DND-41 (cell line): ENCODE measurements at regions not wholly inside any gene's neighbourhood (a gene's known extent, or its start where the extent isn't known, plus 50 kb on each side); places are given as distances from the start of the nearest gene placed in this dataset.

Source experiments
- ATAC-seq: fragments of 200-7000 bp; cut with Tn5 transposase; 3 replicates; pipeline ENCODE4 v1.9.1; 2021; ENCODE audit warnings: low read depth; ENCODE audit not compliant: insufficient read depth
- DNase-seq: peaks from one replicate; pipeline ENCODE4 v3.0.0-alpha.2; 2020
- H2AFZ ChIP-seq: 2 replicates; pipeline ENCODE4 v1.6.0; 2012; ENCODE audit warnings: low read depth, low read length
- H3K27ac ChIP-seq: 2 replicates; pipeline ENCODE4 v1.5.1; 2012; ENCODE audit warnings: low read length, inconsistent platforms
- H3K27me3 ChIP-seq: fragments of 200-600 bp; sonication (generic); 2 replicates; pipeline ENCODE4 v1.6.0; 2012; ENCODE audit warnings: low read length, mild to moderate bottlenecking, inconsistent platforms; ENCODE audit not compliant: insufficient read depth, poor library complexity
- H3K36me3 ChIP-seq: 2 replicates; pipeline ENCODE4 v1.5.1; 2012; ENCODE audit warnings: low read length, inconsistent platforms; ENCODE audit not compliant: insufficient read depth
- H3K4me1 ChIP-seq: 2 replicates; pipeline ENCODE4 v1.5.1; 2012; ENCODE audit warnings: mild to moderate bottlenecking, low read length; ENCODE audit not compliant: insufficient read depth
- H3K4me2 ChIP-seq: 2 replicates; pipeline ENCODE4 v1.6.0; 2012; ENCODE audit warnings: mild to moderate bottlenecking, moderate library complexity, low read length, inconsistent platforms; ENCODE audit not compliant: insufficient read depth
- H3K4me3 ChIP-seq, 2 experiments: fragments of 200-600 bp in 1 of 2; shearing (Covaris generic) in 1 of 2; 2 replicates each; pipeline ENCODE4 v1.5.1; 2012 to 2016; ENCODE audit warnings: inconsistent platforms in 2 of 2, low read length in 2 of 2, mild to moderate bottlenecking in 2 of 2, low read depth in 1 of 2, moderate library complexity in 1 of 2
- H3K79me2 ChIP-seq: 2 replicates; pipeline ENCODE4 v1.6.0; 2012; ENCODE audit warnings: low read length, inconsistent platforms; ENCODE audit not compliant: insufficient read depth
- H3K9ac ChIP-seq: 2 replicates; pipeline ENCODE4 v1.6.0; 2012; ENCODE audit warnings: low read depth, mild to moderate bottlenecking, inconsistent platforms, low read length, moderate library complexity
- H3K9me3 ChIP-seq: 2 replicates; pipeline ENCODE4 v1.5.1; 2012; ENCODE audit warnings: low read length, moderate library complexity, mild to moderate bottlenecking, inconsistent platforms; ENCODE audit not compliant: insufficient read depth, severe bottlenecking
- H4K20me1 ChIP-seq: 2 replicates; pipeline ENCODE4 v1.6.0; 2012; ENCODE audit warnings: low read length; ENCODE audit not compliant: insufficient read depth
- EZH2 ChIP-seq: IDR thresholded peaks from 3 replicates; pipeline ENCODE4 v1.6.1; 2012; ENCODE audit warnings: borderline replicate concordance, low read depth, mild to moderate bottlenecking, moderate library complexity, low read length, inconsistent platforms; ENCODE audit not compliant: severe bottlenecking
- TF ChIP-seq, protein P1 (sequence below): IDR thresholded peaks from 2 replicates; pipeline ENCODE4 v1.5.1; 2012; ENCODE audit warnings: borderline replicate concordance, low read length, moderate library complexity, mild to moderate bottlenecking; ENCODE audit not compliant: poor library complexity, severe bottlenecking; ENCODE audit errors: extremely low read depth

DNA sequence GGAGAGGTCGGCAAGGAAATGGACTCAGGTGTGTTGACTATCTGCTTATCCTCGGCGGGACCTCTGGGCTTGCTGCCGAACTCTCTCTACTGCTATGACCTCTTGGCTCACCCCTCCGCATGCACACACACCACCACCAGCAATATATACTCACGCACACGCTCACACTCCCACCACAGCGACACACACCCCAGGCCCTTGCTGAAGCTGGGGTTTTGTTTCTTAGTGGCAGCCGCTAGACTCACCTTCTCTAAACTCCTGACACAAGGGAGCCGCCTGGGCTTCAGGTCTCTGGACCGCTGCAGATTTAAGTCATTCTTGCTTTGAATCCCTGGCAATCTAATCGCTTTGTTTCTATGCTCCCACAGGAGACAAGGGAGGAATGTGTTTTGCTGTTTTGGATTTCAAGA is 59.4 kb upstream of the BACH2 start:
- Histone ChIP-seq H3K4me2 (no peak overlapping the region), H3K79me2 (no peaks in the 10 kb centered on the region), H3K27ac (no peak overlapping the region), H3K27me3 (no peaks in the 10 kb centered on the region), H3K9me3 (no peaks in the 10 kb centered on the region), H2AFZ (no peak overlapping the region), H3K4me1 (peaks cover 15% of the 10 kb centered on the region), H3K4me3 (no peak overlapping the region), H4K20me1 (no peaks in the 10 kb centered on the region), H3K36me3 (no peaks in the 10 kb centered on the region), H3K9ac (no peak overlapping the region)
- TF ChIP-seq EZH2: no peak
- TF ChIP-seq, protein P1, sequence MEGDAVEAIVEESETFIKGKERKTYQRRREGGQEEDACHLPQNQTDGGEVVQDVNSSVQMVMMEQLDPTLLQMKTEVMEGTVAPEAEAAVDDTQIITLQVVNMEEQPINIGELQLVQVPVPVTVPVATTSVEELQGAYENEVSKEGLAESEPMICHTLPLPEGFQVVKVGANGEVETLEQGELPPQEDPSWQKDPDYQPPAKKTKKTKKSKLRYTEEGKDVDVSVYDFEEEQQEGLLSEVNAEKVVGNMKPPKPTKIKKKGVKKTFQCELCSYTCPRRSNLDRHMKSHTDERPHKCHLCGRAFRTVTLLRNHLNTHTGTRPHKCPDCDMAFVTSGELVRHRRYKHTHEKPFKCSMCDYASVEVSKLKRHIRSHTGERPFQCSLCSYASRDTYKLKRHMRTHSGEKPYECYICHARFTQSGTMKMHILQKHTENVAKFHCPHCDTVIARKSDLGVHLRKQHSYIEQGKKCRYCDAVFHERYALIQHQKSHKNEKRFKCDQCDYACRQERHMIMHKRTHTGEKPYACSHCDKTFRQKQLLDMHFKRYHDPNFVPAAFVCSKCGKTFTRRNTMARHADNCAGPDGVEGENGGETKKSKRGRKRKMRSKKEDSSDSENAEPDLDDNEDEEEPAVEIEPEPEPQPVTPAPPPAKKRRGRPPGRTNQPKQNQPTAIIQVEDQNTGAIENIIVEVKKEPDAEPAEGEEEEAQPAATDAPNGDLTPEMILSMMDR: no peak
- DNase-seq (no peak), ATAC-seq (no peak)

GRCh38 chr6:90354961-90355360 is 58.3 kb upstream of the BACH2 start:
- no peaks in the 10 kb centered on the region for H4K20me1 ChIP-seq
- H3K4me2 ChIP-seq: no peak overlapping the region
- TF ChIP-seq, protein P1: no peak
- TF ChIP-seq EZH2: no peak
- no peak overlapping the region for H3K27ac ChIP-seq
- H3K9ac ChIP-seq: no peak overlapping the region
- DNase-seq (no peak), ATAC-seq (no peak)
- no peaks in the 10 kb centered on the region for H3K9me3 ChIP-seq
- H3K36me3 ChIP-seq: no peaks in the 10 kb centered on the region
- peaks cover 25% of the 10 kb centered on the region for H3K4me1 ChIP-seq
- H3K4me3 ChIP-seq: no peak overlapping the region
- H3K79me2 ChIP-seq: no peaks in the 10 kb centered on the region
- no peaks in the 10 kb centered on the region for H3K27me3 ChIP-seq
- no peak overlapping the region for H2AFZ ChIP-seq

- no peak overlapping the region; the same call in 1 of the 2 replicates for H3K4me2 ChIP-seq
Observed at GRCh38 chr6:90351696-90352095, 55.1 kb upstream of the BACH2 start.

More at GRCh38 chr6:90351696-90352095, 55.1 kb upstream of the BACH2 start:
- Histone ChIP-seq H3K4me3 (no peak overlapping the region), H4K20me1 (no peaks in the 10 kb centered on the region), H3K27ac (peak overlapping the region; percentile 83), H3K79me2 (no peaks in the 10 kb centered on the region), H3K27me3 (no peaks in the 10 kb centered on the region), H3K4me1 (peaks cover 25% of the 10 kb centered on the region), H3K9ac (0 out of 2 replicates have a peak overlapping the region, but pooled peaks have one; percentile 6), H2AFZ (no peak overlapping the region; the same call in 1 of the 2 replicates), H3K9me3 (no peaks in the 10 kb centered on the region), H3K36me3 (no peaks in the 10 kb centered on the region)
- no peak for DNase-seq
- ATAC-seq: no peak
- TF ChIP-seq, protein P1: no peak
- TF ChIP-seq EZH2: no peak
